Stimulated activated CD4-positive, alpha-beta T cell treated with anti-CD3 and anti-CD28 coated beads, Interleukin-2, amount 100 ng/mL, for 24 hours (primary cell): ENCODE measurements at regions not wholly inside any gene's neighbourhood (a gene's known extent, or its start where the extent isn't known, plus 50 kb on each side); places are given as distances from the start of the nearest gene placed in this dataset.
"Not testable (repeated sequence)": the region's sequence is repeated elsewhere in the genome, so short reads cannot be mapped to it uniquely, and the experiment has no call there.

Experiments used
- DNase-seq, 2 donors: peaks; one replicate each; pipeline ENCODE4 v3.0.0-alpha.2; 2020

- DNase-seq: no peak
Measured at GRCh38 chr4:115529126-115529525, 415.7 kb upstream of the NDST4 start.

- not testable (repeated sequence) for DNase-seq
Measured at GRCh38 chr4:115519476-115519875, 406.1 kb upstream of the NDST4 start.

- no peak for DNase-seq
Measured at GRCh38 chr4:115515772-115516171, 402.4 kb upstream of the NDST4 start.

- DNase-seq: no peak
Measured at GRCh38 chr4:115515366-115515765, 401.9 kb upstream of the NDST4 start.

DNA sequence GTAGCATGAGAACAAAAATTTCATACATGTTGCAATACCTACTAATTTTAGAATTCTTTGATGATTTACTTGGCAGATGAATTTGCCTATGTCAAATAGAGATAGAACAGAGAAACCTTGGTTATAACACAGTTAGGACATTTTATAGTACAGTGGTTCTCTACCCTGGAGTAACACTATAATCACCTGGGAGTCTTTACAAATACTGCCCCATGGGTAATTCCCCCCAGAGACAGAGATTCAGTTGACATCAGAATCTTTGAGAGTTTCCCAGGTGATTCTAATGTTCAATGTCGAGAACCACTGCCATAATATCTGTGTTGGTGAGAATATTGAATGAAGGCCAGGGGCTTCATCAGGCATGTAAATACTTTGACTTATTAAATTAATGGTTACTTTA, 401.3 kb upstream of the NDST4 start:
- DNase-seq: no peak

GRCh38 chr4:115505326-115505725, 391.9 kb upstream of the NDST4 start:
- DNase-seq: no peak

GRCh38 chr4:115501656-115502055, 388.2 kb upstream of the NDST4 start:
- no peak for DNase-seq

DNA sequence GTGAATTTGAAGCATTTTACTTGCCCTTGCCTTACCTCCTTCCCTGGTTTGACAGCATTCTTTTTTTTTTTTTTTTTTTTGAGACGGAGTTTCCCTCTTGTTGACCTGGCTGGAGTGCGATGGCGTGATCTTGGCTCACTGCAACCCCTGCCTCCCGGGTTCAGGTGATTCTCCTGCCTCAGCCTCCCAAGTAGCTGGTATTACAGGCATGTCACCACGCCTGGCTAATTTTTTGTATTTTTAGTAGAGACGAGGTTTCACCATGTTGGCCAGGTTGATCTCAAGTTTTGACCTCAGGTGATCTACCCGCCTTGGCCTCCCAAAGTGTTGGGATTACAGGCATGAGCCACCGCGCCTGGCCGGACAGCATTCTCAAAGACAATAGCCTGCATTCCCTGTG, 380.4 kb upstream of the NDST4 start:
- not testable (repeated sequence) for DNase-seq

GRCh38 chr4:115491686-115492085, 378.3 kb upstream of the NDST4 start:
- DNase-seq: no peak

- DNase-seq: no peak
Measured at GRCh38 chr4:115489279-115489678, 375.9 kb upstream of the NDST4 start.

DNA sequence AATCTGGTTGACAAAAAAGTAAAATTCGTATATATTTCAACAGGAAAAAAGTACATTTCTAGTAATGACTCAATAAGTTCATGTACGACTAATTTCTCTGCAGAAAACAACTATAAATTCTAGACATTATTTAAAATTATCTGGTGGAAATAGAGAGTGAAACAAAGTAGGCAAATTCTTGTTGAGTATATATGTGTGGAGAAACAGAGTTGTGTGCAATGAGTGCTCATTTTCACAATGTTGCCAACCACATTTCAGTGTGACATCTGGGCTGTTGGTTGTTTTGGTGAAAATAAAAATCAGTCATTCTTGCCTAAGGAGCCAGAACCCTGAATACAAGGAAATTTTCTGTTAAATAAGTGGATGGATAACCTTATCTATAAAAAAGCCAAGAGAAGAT, 372.0 kb upstream of the NDST4 start:
- DNase-seq: no peak

GRCh38 chr4:115484479-115484878, 371.1 kb upstream of the NDST4 start:
- DNase-seq: no peak

- DNase-seq: no peak
Measured at GRCh38 chr4:115470763-115471162, 357.3 kb upstream of the NDST4 start.

- not testable (repeated sequence) for DNase-seq
Measured at GRCh38 chr4:115459301-115459700, 345.9 kb upstream of the NDST4 start.

DNA sequence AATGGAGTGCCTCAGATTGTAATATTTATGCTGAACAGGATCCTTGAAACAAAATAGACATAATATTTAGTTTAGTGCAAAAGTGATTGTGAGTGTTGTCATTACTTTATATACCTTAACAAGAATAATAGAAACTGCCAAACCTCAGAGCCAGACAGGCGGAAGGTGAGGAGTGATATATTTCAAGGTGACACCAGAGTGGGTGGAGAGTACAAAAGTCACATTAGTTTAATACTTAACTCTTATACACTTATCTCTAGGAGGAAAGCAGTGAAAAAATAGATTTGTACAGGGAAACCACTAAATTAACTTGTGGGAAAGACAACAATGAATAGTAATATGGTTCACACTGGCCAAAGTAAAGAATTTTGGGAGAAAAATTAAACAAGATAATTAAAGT, 342.8 kb upstream of the NDST4 start:
- no peak for DNase-seq

- DNase-seq: no peak
Measured at GRCh38 chr4:115454228-115454627, 340.8 kb upstream of the NDST4 start.

DNA sequence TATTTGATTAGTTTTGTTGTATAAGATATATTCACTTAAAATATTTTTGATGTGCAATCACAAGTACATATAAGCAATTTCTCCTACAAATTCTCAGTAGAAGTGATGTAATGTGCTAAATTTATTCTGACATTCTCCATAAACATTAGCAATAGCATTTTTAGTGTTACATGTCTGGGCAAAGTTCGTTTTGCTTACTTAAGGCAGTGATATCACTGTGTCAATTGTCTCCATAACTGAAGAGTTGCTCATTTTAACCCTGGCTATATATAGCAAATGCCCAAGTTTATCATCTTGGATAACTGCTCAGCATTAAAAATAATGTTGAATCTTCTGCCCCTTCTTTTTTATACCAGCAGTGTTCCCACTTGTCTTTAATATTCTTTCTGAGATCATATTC, 340.0 kb upstream of the NDST4 start:
- no peak for DNase-seq

GRCh38 chr4:115452229-115452628, 338.8 kb upstream of the NDST4 start:
- not testable (repeated sequence) for DNase-seq

- DNase-seq: no peak
Measured at GRCh38 chr4:115437739-115438138, 324.3 kb upstream of the NDST4 start.

GRCh38 chr4:115433491-115433890, 320.1 kb upstream of the NDST4 start:
- no peak for DNase-seq

DNA sequence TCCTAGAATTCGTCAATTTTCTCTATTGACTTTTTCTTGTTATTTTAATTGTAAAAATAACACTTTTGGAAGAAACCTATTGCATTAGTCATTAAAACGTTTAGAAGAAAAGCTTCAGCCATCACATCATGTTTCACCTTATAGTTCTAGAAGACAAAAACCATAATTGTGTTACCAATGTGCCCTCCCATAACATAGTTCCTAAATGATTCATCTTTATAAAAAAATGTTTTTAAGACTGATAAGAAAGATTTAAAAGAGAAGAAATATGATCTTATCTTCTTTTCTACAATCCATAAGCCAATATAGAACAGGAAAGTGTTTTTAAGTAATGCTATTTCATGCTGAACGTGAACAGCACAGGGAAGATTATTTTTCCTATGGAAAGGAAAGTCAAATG, 316.6 kb upstream of the NDST4 start:
- no peak for DNase-seq

DNA sequence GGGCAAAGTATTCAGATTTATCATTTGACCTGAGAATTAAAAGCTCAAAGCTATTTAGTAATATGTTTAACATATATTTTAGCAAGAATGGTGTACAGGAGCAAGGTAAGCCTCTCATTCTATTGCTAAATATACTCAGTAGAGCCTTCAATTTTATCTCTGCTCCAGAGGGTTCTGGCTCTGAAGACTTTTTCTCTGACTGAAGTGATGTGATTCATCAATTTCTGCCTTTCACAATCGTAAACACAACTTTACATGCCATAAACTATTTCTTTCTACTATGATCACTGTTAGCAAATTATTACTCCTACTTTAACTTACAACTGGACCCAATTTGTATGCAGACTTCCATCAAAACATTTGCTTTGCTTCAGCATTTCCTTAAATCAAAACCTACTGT, 315.0 kb upstream of the NDST4 start:
- no peak for DNase-seq

DNA sequence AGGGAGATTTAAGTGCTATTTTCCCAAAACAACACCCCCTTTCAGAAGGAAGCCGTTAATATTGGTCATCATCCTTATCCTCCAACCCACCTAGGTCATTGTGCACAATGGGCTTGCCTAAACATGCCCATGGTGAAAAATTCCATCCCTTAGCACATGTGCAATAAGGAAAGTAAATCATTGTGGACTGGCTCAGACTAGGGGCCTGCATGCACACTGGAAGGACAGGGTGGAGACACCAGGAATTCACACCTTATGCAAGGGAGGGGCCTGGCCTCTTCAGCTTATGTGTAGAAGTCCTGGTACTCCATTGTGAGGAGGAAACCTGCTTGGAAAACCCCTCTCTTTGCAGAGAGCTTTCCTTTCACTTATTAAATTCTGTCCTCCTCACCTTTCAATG, 311.4 kb upstream of the NDST4 start:
- DNase-seq: no peak

DNA sequence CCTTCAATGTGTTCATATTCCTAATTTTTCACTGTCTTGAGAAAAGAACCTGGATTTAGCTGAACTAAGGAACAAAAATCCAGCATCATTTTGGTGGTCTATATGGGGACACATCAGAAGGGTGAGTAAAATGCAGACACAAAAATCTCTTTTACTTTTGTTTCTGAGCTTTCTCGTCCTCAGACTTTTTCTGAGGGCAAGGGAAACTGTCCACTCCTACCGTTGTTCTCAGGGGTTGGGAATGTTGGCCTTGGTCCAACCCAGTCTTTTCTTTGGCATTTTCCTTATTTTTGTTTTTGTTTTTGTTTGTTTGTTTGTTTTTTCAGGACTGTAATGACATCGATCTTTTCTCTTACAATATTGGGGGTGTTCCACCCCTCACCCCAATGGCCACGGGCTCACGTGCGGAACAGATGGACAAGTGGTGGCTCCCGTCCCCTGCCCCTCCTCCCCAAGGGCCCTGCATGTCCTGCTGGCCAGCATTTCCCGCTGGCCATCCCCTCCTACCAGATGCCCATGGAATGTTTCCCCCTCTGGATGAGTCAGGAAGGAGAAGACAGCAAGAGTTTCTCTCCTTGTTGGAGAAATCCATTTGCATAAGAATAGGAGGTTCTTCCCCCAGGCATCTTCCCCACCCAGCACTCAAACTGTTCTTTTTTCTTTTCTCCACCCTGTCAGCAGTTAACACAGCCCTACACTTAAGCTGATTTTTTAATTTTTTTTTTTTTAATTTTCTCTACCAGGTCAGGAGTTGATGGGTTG, 305.4 kb upstream of the NDST4 start:
- no peak for DNase-seq

DNA sequence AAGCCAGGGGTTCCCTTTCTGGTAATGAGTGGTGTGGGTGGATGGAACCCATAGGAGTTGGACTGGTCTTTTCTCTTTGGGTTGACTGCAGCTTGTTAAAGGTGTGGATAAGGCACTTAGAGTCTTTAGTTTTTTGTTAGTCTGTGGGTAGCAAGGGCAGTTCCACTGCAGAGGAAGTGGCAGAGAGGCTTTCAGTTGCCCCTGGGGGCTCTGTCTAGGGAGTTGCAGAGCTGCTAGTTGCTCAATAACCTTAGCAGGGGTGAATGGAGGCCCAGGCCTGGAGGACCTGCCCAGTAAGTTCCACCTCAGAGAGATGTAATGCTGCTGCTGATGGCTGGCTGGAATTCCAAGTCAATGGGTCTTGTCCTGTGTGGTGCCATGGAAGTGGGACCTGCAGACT, 282.6 kb upstream of the NDST4 start:
- DNase-seq: no peak
